Common myeloid progenitor, CD34-positive (primary cell): ENCODE measurements at regions not wholly inside any gene's neighbourhood (a gene's known extent, or its start where the extent isn't known, plus 50 kb on each side); places are given as distances from the start of the nearest gene placed in this dataset.

Experiments used
- CTCF ChIA-PET: fragments of 350-600 bp; sonication (Branson Sonifier 250); formaldehyde crosslinking; loops from one replicate; lab custom pipeline; 2021; ENCODE audit warnings: antibody characterized with exemption; lab: Charles Lee
- POLR2A ChIA-PET: fragments of 350-600 bp; sonication (Branson Sonifier 250); formaldehyde crosslinking; loops from one replicate; lab custom pipeline; 2021; ENCODE audit warnings: antibody characterized with exemption; lab: Charles Lee
- DNase-seq, 3 donors: peaks; one replicate each; pipeline versions ENCODE4 v3.0.0 to v3.0.0-alpha.2; 2013
- H3K27ac ChIP-seq, 2 experiments: 1 replicate in 1 of 2; 2 replicates in 1 of 2; pipeline ENCODE4 v1.7.0; 2013; ENCODE audit warnings: inconsistent platforms in 2 of 2, low read length in 2 of 2, mild to moderate bottlenecking in 2 of 2, low read depth in 1 of 2, moderate library complexity in 1 of 2; ENCODE audit not compliant: severe bottlenecking in 2 of 2, insufficient read depth in 1 of 2, poor library complexity in 1 of 2
- H3K27me3 ChIP-seq, 5 experiments: replicated peaks in 2 of 5; 1 replicate in 3 of 5; 2 replicates in 2 of 5; pipeline versions ENCODE4 v1.6.1 to v1.7.0; 2013; ENCODE audit warnings: low read length in 4 of 5, mild to moderate bottlenecking in 2 of 5, moderate library complexity in 2 of 5, inconsistent platforms in 1 of 5; ENCODE audit not compliant: insufficient read depth in 5 of 5, control insufficient read depth in 4 of 5
- H3K36me3 ChIP-seq, 4 experiments: 1 replicate in 2 of 4; 2 replicates in 2 of 4; pipeline versions ENCODE4 v1.6.1 to v1.7.0; 2013; ENCODE audit warnings: low read length in 3 of 4, control low read depth in 1 of 4, mild to moderate bottlenecking in 1 of 4; ENCODE audit not compliant: control insufficient read depth in 4 of 4, insufficient read depth in 4 of 4
- H3K4me1 ChIP-seq, 4 experiments: 1 replicate in 3 of 4; 2 replicates in 1 of 4; pipeline versions ENCODE4 v1.6.1 to v1.7.1; 2013; ENCODE audit warnings: low read length in 3 of 4, mild to moderate bottlenecking in 3 of 4, control low read depth in 1 of 4, inconsistent platforms in 1 of 4, moderate library complexity in 1 of 4; ENCODE audit not compliant: control insufficient read depth in 4 of 4, insufficient read depth in 4 of 4; ENCODE audit errors: control extremely low read depth in 1 of 4
- H3K4me3 ChIP-seq, 7 experiments: 1 replicate in 4 of 7; 2 replicates in 3 of 7; pipeline versions ENCODE4 v1.5.1 to v1.7.0; 2013; ENCODE audit warnings: mild to moderate bottlenecking in 7 of 7, low read length in 6 of 7, moderate library complexity in 6 of 7, inconsistent platforms in 2 of 7, low read depth in 2 of 7, control low read depth in 1 of 7; ENCODE audit not compliant: insufficient read depth in 4 of 7, control insufficient read depth in 1 of 7; ENCODE audit errors: extremely low read depth in 1 of 7
- H3K9me3 ChIP-seq, 5 experiments: 1 replicate in 4 of 5; 2 replicates in 1 of 5; pipeline versions ENCODE4 v1.6.1 to v1.7.1; 2013; ENCODE audit warnings: low read length in 4 of 5, mild to moderate bottlenecking in 2 of 5, inconsistent platforms in 1 of 5, low read depth in 1 of 5, moderate library complexity in 1 of 5; ENCODE audit not compliant: control insufficient read depth in 4 of 5, insufficient read depth in 2 of 5; ENCODE audit errors: control extremely low read depth in 1 of 5
- WGBS: methylation state at CpG from one replicate; pipeline ENCODE4 v1.1.5; 2013; ENCODE audit not compliant: insufficient coverage; 5-methylcytosine and 5-hydroxymethylcytosine counted together

DNA sequence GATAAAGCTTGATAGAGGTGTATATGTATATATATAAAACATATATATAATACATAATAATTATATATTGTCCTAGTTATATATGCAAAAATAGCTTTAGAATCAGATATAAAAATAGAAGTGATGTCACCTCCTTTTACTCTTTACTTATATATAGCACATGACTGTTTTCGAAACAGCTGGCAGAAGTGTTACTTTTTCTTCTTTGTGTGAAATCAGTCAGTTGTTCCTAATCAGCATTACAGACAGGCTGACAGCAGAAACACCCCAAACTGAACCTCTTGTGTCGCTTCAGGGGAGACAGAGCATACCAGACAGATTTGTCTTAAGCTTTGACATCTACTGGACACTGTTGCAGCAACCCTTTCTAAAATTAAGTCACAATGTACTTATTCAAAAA is 684.9 kb upstream of the CELF2 start:
- ChIA-PET CTCF (no interaction called here), POLR2A (no interaction called here)
- Histone ChIP-seq H3K36me3 (no peaks in the 10 kb centered on the region), H3K9me3 (no peaks in the 10 kb centered on the region), H3K4me3 (no peak overlapping the region), H3K27me3 (peaks cover 0 to 1% (median 0%) of the 10 kb centered on the region in 5 experiments), H3K4me1 (no peaks in the 10 kb centered on the region), H3K27ac (no peak overlapping the region)
- no CpG with 5 or more reads among the region's 2 CpGs for WGBS
- DNase-seq: no peak

GRCh38 chr10:10333622-10334021 is 684.0 kb upstream of the CELF2 start:
- no peak overlapping the region for H3K27ac ChIP-seq
- no peaks in the 10 kb centered on the region for H3K4me1 ChIP-seq
- ChIA-PET POLR2A (no interaction called here), CTCF (no interaction called here)
- no peaks in the 10 kb centered on the region for H3K36me3 ChIP-seq
- peaks cover 0 to 1% (median 0%) of the 10 kb centered on the region in 5 experiments for H3K27me3 ChIP-seq
- no peak overlapping the region for H3K4me3 ChIP-seq
- no peak for DNase-seq
- 100% methylated on average over 3 of the region's 4 CpGs for WGBS
- H3K9me3 ChIP-seq: no peaks in the 10 kb centered on the region

- H3K4me1 ChIP-seq: no peaks in the 10 kb centered on the region
- H3K36me3 ChIP-seq: no peaks in the 10 kb centered on the region
- WGBS: no CpG with 5 or more reads among the region's 5 CpGs
- POLR2A ChIA-PET: no interaction called here
- no peaks in the 10 kb centered on the region for H3K9me3 ChIP-seq
- no peak overlapping the region for H3K4me3 ChIP-seq
- no peak overlapping the region for H3K27ac ChIP-seq
- CTCF ChIA-PET: no interaction called here
- peaks cover 0 to 1% (median 0%) of the 10 kb centered on the region in 5 experiments for H3K27me3 ChIP-seq
- DNase-seq: no peak
These were observed 679.3 kb upstream of the CELF2 start for GRCh38 chr10:10338339-10338738.

DNA sequence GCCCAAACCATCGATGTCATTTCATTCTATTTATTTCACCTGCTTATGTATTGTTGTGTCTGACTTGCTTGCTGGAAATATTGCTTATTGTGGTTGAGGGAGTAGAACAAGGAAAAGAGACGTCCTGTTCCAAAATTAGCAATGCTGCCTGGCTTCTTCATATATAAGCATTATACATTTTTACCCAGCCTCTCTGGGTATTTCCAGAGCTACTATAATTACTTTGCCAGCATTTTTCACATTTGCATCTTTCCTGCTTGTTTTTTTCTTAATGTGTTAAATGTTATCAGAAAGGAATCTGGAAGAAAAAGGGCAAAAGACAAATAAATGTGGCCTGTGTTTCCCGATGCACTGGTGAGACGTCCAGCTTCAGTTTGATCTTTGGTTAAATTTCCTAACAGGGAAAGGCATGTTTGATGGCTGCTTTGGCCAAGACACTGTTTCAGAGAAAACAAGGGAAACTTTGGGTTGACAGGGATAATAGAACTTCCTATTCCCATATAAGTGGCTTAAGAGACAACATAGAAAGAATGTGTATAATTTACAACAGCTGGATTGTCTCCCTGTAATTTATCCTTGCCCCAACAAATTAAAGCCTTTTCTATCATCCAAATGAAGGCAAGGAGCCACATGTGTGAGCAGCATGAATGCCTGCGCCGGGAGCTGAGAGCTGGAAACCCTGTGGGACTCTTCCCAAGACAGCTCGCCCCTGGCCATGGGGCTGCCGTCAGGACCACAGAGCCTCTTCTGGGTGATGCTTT is 671.1 kb upstream of the CELF2 start:
- H3K4me3 ChIP-seq: no peak overlapping the region
- DNase-seq: no peak
- H3K27ac ChIP-seq: no peak overlapping the region
- WGBS: 96% methylated on average over 6 of the region's 8 CpGs
- peaks cover 0 to 4% (median 0%) of the 10 kb centered on the region in 5 experiments for H3K27me3 ChIP-seq
- H3K4me1 ChIP-seq: no peaks in the 10 kb centered on the region
- H3K9me3 ChIP-seq: no peaks in the 10 kb centered on the region
- no peaks in the 10 kb centered on the region for H3K36me3 ChIP-seq
- CTCF ChIA-PET: no interaction called here
- POLR2A ChIA-PET: no interaction called here

DNA sequence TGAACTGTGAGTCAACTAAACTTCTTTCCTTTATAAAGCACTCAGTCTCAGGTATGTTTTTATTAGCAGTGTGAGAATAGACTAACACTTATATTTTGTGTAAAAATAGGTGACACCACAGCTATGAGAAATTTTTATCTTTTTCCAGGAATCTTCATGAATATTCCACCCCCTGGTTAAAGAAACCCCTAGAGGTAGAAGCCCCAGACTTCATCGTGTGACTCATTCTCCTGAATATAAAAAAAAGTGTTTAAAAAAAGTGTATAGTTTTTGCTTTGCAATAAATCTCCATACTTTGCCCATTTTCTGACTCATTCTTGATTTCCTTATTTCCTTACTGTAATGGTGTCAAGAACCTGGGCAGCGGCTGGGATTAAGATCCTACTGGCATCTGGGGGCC is 667.6 kb upstream of the CELF2 start:
- no peak for DNase-seq
- Histone ChIP-seq H3K27me3 (peaks cover 0 to 4% (median 0%) of the 10 kb centered on the region in 5 experiments), H3K4me1 (no peaks in the 10 kb centered on the region), H3K36me3 (no peaks in the 10 kb centered on the region), H3K4me3 (no peak overlapping the region), H3K27ac (no peak overlapping the region), H3K9me3 (no peaks in the 10 kb centered on the region)
- POLR2A ChIA-PET: no interaction called here
- 100% methylated on average over 1 of the region's 2 CpGs for WGBS
- CTCF ChIA-PET: no interaction called here

DNA sequence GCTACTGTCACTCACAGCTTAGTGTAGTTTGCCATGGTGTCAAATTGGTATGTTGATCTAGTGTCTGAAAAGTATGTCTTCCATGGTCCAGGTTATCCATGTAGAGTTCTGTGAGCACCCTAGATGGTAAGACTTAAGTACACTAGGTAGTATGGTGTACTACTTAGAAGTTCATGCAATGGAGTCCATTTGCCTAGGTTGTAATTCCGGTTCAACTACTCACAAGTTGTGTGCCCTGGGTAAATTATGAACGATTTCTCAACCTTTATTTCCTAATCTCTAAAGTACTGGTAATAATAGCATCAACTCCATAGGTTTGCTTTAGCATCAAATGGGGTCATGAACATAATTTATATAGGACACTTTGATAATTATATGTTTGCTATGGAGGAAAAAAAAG is 666.2 kb upstream of the CELF2 start:
- Histone ChIP-seq H3K4me3 (no peak overlapping the region), H3K27me3 (peaks cover 0 to 4% (median 0%) of the 10 kb centered on the region in 5 experiments), H3K27ac (no peak overlapping the region), H3K9me3 (no peaks in the 10 kb centered on the region), H3K36me3 (no peaks in the 10 kb centered on the region), H3K4me1 (no peaks in the 10 kb centered on the region)
- no peak for DNase-seq
- 100% methylated on average over 1 of the region's 2 CpGs for WGBS
- ChIA-PET POLR2A (no interaction called here), CTCF (no interaction called here)

- 92% methylated on average over 8 of the region's 8 CpGs for WGBS
- DNase-seq: no peak
- H3K36me3 ChIP-seq: no peaks in the 10 kb centered on the region
- CTCF ChIA-PET: no interaction called here
- H3K4me3 ChIP-seq: no peak overlapping the region
- no peaks in the 10 kb centered on the region for H3K4me1 ChIP-seq
- peaks cover 0 to under 1% (median 0%) of the 10 kb centered on the region in 5 experiments for H3K9me3 ChIP-seq
- no peaks in the 10 kb centered on the region for H3K27me3 ChIP-seq
- POLR2A ChIA-PET: no interaction called here
- H3K27ac ChIP-seq: no peak overlapping the region
These were observed 664.3 kb upstream of the CELF2 start for GRCh38 chr10:10353326-10353868.
